ENCODE measurements at regions not wholly inside any gene's neighbourhood (a gene's known extent, or its start where the extent isn't known, plus 50 kb on each side); places are given as distances from the start of the nearest gene placed in this dataset.
A peak's percentile ranks its signal among the peaks of the same experiment; 100 is the strongest.

DNA sequence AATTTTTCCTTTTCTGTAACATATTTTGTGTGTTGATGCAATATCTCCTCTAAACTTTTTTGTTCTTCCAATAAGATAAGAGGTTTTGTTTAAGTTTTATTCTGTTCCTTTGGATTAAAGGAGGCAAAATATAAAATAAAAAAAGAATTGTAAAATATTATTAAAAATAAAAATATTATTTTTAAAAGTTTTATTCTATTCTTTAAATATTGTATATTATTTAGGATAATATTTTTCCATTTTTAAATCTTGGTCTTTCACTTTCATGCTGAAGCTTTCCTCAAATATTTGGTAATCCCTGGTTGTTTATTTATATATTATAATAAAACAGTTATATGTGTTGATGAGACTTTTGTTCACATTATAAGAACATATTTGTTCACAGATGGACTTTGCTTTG, 187.9 kb upstream of the PDE5A start:
- no peak for DNase-seq

DNA sequence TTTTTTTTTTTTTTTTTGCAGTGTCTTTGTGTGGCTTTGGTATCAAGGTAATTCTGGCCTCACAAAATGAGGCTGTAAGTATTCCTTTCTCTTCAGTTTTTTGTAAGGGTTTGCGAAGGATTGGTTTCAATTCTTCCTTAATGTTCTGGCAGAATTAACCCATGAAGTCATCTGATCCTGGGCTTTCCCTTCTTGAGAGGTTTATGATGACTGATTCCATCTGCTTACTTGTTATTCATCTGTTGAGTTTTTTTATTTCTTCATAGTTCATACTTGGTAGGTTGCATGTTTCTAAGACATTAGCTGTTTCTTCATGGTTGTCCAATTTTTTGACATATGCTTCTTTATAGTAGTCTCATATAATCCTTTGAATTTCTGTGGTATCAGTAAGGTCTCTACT, 181.4 kb upstream of the PDE5A start:
- DNase-seq, result no peak

DNA sequence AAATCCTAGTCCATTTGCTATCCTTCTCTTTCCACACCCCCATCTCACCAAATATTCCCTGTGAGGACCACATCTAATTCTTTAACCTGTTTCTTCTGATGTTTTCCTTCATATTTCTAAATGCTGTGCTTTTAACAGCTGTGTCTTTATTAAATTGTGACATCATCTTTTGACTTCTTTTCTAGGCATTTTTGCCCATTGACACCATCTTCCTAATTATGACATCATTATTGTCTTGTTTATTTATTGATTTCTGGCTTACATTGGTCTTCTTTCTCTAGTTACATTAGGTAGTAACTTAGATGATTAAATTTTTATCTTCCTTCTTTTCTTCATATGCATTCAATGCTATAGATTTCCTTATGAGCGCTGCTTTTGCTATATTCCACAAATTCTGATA, 175.8 kb upstream of the PDE5A start:
- no peak for DNase-seq

DNA sequence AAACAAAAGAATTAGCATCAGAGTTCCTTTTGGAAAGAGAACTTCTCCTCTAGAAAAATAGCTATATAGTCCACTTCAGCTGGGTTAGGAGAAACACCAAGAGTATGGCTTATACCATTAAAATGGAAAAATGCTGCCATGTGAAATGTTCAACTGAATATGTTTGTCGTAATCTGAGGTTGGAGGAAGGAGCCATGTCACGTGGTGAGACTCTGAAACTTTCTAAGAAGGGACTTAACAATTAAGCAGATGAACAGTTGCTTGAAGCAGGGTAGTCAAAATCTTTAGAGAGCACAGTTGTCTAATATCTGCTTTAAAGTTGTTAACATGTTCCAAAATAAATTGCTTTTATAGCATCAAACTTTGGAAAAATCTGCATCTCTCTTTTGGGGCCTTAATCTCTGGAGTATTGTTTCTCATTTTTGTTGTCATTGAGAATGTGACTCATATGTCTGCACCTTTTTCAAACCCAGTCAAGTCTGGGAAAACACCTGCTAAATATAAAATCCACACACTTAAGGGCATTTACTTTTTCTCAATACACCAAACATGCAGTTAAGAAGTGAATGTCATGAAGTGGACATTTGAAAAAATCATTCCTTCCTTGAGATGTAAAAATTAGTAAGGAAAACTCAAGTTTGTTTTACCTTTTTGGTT, 168.8 kb upstream of the PDE5A start:
- DNase-seq, result no peak

DNA sequence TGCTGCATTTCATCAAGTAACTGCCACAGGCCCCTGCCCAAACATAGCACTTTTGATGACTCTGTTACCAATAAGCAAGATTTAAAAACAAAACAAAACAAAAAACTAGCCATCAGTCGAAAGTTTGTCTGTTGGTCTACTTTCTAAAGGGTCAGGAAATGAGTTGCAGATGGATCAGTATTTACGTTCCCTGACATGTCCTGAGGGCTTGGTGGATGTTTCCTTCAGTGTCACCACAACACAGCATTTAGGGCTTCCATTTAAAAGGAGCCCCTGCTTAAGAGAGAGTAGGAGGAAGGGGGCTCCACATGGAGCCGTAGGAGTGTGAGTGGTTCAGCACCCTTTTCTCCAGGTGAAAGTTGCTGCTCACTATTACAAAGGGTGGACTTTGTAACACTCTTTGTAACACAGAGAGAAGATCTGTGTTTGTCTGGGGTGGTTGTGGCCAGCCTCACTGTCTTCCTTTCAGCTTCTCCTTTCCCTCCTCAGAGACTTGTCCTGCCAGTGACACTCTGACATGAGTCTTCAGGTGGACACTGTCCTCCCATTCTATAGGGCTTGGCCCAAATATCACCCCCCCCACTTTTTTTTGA, 167.5 kb upstream of the PDE5A start:
- DNase-seq, result no peak

DNA sequence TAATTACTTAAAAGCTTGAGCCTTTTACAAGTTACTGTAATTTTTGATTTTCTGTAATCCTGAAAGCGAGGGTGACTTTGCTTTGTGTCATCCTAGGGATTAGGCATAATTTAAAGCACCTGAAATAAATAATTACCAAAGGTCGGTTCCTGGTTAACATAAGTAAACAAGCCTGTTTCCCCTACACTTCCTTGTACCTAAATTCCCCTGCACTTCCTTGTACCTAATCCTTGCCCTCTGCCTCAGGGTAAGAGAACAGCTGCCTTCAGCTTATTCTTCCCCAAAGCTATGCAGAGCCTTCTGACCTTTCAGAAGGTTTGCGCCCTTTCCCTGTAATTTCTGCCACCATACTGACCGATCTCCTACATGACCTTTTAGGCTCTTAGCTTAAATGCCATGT, 166.1 kb upstream of the PDE5A start:
- no peak for DNase-seq

DNA sequence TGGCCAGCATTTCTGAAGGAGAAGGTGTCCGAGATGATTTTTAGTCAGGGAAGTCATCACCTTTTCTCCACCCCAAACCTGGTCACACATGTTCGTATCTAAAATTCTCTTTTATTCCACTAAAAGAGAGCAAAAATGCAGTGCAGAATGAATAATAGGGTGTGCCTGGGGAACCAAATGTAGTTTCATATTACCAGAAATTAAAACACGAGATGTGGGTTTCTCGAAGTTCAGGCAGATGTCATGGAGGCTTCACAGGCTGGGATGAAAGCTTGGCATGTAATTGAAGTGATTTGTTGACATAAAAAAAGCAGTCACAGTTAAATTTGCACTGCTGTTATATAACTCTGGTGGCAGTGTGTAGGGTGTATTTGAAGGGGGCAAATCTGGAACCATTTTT, 165.5 kb upstream of the PDE5A start:
- no peak for DNase-seq

DNA sequence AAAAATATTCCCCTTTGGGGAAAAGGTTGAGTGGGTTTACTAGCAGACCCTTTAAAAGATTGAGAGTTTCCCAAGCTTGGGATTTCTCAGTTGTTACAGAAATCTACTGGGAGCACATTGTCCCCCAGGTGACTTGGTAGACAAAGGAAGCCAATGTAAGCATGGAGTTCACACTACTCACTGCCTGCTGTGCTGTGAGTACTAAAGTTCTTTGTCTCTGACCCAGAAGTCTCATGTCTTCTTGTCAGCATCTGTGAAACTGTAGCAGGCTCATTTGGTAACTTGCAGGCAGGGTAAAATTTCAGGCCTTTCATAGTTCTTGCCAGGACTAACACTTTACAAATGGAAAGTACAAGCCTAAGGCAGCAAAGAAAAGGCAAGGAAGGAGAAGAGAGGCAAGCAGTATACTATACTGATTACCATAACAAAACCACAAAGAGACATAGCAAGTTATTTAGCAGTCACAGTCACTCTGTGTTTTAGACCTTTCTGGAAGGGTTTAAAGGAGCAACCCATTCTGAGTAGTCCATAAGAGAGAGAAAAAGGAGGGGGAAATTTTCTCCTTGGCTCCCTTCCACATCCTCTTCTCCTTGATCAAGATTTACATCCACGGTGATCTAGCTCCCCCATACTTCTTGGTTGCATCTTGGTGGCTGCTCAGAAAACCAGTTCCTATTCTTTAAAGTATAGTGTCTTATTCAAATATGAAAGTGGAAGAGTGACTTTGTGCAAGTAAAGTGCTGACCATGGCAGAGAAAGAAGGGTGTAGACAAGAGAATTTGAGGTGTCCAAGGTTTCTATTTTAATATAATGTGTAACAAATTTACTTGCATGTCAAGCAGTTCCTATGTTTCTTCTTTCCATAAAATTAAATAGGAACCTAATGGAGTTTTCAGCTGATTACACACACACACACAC, 160.0 kb upstream of the PDE5A start:
- DNase-seq, result no peak

DNA sequence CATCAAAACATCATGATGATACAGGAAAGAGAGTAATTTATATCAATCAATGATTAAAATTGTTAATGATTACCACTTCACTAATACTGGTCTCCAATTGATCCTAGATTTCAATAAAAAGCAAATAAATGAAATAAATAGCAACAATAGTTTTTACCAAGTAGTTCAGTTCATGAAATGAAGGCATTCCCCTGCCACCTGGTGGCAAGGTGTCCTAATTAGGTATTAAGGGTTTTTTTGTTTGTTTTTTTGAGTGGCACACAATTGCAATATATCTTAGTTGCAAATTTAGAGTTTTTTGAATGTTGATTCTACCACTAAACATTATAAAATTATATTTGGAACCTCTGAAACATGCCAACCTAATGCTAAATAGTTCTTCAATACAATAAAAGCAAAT, 157.4 kb upstream of the PDE5A start:
- DNase-seq, result no peak

DNA sequence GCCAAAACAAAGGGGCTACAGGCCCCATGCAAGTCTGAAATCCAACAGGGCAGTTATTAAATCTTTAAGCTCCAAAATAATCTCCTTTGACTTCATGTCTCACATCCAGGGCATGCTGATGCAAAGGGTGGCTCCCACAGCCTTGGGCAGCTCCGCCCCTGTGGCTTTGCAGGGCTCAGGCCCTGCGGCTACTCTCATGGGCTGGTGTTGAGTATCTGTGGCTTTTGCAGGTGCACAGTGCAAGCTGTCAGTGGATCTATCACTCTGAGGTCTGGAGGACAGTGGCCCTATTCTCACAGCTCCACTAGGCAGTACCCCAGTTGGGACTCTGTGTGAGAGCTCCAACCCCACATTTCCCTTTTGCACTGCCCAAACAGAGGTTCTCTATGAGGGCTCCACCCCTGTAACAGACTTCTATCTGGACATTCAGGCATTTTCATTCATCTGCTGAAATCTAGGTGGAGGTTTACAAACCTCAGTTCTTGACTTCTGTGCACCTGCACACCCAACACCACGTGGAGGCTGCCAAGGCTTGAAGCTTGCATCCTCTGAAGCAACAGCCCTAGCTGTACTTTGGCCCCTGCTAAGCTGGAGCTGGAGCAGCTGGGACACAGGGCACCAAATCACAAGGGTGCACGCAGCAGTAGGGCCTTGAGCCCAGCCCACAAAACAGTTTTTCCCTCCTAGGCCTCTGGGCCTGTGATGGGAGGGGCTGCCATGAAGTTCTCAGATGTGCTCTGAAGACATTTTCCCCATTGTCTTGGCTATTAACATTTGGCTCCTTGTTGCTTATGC, 154.8 kb upstream of the PDE5A start:
- no peak for DNase-seq

DNA sequence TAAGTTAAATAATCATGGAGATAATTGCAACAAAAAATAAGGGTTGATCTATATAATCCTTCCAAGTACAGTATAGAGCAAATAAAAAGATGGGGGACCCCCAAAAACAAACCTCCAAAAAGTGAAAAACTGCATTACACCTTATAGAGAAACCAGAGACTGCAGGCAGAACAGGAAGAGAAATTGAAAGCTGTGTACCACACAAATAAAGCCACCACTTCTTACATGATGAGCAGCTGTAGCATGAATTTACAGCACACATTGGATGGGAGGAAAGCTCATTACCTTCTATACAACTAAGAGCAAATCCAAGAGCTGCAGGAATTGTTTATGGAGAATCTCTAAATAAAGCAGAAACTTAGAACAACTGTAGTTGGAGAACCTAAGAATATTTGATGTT, 152.4 kb upstream of the PDE5A start:
- no peak for DNase-seq

DNA sequence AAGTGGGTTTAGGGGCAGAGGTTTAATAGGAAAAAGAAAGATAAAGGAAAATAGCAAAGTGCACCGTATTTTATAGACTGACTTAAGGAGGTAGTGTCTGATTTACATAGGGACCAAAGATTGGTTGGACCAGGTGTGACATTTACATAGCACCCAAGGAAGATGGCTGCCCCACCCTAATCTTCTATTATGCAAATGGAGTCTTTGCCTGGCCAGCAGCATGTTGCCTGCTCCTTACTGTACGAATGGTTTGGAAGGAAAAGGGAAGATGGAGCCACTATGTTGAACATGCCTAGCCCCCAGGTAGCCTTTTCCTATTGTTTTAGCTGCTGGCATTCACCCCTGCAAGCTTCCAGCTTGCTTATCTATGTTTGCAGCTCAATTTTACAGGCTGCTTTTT, 146.2 kb upstream of the PDE5A start:
- DNase-seq, result no peak

DNA sequence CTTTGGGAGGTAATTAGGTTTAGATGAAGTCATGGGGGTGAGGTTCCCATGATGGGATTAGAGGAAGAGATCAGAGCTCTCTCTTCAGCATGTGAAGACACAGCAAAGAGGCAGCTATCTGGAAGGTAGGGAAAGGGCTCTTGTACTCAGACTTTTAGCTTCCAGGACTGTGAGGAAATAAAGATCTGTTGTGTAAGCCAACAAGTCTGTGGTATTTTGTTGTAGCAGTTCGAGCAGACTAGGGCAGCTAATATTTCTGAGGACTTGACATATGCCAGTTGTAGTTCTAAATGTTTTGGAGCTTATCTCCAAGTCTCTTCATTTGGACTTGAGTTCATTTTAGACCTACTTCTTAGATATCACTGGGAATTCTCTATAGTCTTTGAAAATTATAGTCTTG, 137.3 kb upstream of the PDE5A start:
- no peak for DNase-seq

DNA sequence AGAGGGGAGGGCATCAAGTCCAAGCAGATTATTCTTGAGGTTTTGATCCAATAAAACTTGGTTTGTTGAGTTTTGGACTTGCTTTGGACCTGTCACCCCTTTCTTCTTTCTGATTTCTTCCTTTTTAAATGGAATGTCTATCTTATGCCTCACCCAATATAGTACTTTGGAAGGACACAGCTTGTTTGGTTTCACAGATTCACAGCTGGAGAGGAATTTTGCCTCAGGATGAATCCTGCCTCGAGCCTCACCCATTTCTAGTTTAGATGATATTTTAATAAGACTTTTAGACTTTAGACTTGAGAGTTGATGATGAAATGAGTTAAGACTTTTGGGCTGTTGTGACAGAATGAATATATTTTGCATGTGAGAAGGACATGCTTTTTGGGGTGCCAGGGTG, 136.9 kb upstream of the PDE5A start:
- DNase-seq, result no peak

DNA sequence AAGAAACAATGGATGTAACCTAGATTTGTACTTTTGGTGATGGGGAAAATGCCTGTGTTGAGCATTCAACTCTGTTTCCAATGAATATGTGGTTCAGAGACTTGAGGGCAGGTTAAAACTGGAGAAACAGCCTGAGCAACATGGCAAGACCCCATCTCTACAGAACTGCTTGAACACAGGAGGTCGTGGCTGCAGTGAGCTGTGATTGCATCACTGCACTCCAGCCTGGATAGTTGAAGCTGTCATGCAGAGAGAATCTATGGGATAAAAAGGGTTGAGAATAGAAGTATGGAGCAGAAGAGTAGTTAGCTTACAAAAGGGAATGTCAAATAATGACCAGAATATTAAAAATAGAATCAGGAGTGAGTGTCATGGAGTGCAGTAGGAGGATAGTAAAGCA, 134.8 kb upstream of the PDE5A start:
- DNase-seq, result no peak

DNA sequence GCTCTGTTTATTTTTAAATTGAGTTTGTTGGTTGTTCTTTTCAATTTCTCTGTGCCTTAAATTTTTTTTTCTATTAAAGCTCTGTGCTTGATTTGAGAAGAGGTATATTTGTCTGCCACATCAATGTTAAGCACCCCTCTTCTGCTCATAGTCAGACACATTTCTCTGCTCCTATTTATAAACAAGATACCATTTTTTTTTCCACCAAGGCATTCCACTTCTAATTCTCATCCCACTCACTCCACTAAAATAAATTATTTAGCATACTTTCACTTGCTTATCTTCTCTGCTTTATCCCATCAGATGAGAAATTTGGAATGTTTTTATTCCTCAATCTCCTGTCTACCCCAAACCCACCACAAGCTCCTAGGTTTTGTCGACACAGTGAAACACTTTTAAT, 127.0 kb upstream of the PDE5A start:
- no peak for DNase-seq

DNA sequence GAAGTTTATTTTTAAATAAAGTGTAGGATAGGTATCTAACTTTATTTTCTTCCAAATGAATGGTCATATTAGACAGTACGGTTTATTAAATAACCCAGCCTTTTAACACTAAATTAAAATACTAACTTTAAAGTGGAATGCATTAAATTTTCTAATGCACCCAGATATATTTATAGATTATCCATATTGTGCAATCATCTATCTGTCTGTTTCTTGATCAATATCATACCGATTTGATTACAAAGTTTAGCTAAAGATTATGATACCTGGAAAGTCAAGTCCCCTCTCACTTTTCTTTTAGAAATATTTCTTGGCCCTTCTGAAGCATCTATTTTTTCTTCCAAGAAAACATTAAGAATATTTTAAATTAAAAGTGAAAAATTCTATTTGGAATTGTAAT, 124.3 kb upstream of the PDE5A start:
- DNase-seq, result no peak

DNA sequence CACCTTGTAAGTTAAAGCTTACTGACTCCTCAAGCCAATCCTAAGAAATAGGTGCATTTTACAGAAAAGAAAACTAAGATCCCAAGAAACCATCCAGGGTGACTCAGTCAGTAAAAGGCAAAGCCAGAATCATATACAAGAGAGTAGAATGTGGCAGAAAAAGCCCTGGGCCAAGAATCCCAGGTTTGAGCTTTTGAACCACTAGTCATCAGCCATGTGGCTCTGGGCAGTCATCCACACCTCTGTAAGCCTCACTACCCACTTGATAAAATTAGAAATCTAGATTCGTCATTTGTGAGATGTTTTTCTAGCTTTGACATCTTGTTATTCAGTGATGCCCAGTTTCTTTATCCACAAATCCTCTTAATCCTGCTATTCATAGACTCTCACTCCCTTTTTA, 122.2 kb upstream of the PDE5A start:
- DNase-seq, result no peak

DNA sequence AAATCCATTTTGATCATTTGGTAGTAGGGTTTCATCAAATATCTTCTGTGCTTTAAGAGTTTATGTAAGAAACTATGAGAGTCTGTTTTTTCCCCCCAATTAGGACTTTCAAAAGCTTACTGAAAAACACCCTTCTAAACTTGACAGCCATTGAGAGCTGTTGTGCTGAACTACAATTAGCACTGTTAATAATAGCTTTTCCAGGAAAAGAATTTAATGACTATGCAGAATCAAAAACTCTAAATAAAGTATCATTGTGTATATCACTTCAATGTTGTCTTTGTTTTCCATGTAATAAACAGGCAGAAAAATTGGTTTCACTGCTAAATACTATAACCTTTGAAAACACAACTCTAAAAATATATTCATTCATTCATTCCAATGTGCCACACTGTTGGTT, 121.4 kb upstream of the PDE5A start:
- no peak for DNase-seq

DNA sequence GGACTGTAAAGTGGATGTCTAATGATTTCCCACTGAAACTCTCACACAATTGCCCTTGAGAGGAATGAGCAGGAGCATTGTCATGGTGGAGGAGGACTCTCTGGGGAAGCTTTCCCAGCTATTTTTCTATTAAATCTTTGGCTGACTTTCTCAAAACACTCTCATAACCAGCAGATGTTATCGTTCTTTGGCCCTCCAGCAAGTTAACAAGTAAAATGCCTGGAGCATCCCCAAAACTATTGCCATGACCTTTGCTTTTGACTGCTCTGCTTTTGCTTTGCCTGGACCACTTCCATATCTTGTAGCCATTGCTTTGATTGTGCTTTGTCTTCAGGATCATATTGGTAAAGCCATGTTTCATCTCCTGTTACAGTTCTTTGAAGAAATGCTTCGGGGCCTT, 120.2 kb upstream of the PDE5A start:
- peak; percentile 10 for DNase-seq

DNA sequence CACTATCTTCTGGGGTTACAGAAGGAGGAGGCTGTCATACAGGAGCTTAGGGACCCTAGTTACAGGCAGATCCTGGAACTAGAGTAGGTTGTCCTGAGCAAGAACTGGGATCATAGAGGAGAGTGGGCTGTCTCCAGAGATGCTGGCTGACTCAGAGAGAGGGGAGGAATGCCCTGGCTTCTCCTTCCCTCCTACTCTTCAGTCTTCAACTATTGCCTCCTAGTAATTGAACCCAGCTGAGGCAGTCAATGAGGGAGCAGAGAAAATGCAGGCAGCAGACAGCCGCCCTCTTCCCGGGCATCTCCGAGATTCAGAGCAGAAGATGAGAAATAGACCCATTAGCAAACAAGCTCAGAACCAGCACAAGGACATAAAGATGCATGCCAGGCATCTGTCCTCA, 118.3 kb upstream of the PDE5A start:
- DNase-seq, result no peak

DNA sequence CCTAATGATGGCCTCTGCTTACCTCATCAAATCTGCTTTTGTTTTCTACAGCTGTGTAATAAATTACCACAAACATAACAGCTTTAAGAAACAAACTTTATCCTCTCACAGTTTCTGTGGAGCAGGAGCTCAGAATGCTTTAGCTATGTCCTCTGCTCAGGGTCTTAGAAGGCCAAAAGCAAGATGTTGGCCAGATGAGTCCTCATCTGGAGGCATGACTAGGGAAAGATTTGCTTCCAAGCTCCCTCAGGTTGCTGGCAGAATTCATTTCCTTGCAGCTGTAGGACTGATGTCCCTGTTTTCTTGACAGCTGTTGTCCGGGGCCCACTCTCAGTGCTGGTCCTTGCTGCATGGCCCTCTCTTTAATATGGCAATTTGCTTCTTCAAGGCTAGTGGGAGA, 116.7 kb upstream of the PDE5A start:
- no peak for DNase-seq

DNA sequence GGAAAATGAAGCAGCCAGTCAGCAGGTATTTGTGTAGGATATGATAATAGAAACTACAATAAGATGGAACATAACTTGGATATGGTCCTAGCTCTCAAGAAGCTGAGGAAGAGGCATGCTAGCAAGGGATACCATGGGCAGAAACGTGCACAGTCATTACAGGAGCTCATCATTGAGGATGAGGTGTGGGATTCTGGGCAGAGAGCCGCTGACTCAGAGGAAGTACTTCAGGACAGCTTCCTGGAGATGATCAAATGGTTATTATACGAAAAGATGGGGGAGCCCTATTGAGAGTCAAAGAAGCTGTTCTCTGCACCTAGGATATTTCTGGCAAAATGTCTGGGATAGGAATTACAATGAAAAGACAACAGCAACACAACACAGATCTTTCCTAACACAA, 116.0 kb upstream of the PDE5A start:
- DNase-seq, result no peak

DNA sequence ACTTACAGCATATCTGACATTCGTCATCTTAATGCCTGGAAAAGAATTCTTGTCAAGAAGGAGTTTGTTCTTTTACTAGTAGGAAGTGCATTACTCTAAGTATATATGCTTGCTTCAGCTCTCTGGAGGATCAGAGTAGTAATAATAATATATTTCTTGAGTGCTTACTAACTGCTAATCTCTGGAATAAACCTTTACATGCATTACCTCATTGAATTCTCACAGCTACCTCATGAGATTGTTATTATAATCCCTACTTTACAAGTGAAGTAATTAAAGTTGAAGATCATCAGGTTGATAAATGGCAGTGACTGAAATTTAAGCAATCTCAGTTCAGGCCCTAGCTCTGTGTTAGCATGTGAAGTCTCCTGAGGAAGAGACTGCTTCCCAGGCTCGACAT, 115.0 kb upstream of the PDE5A start:
- no peak for DNase-seq
